ENCODE measurements at regions not wholly inside any gene's neighbourhood (a gene's known extent, or its start where the extent isn't known, plus 50 kb on each side); places are given as distances from the start of the nearest gene placed in this dataset.

- TF ChIP-seq POLR2A (IDR thresholded peaks at IDR 0.05) = no peak
- no peak for TF ChIP-seq CTCF (IDR thresholded peaks at IDR 0.05)
Measured at GRCh38 chr7:4484545-4484944, 197.6 kb upstream of the FOXK1 start.
